Panc1 (cell line): ENCODE measurements at regions not wholly inside any gene's neighbourhood (a gene's known extent, or its start where the extent isn't known, plus 50 kb on each side); places are given as distances from the start of the nearest gene placed in this dataset.

Experiments used
- ATAC-seq: fragments of 200-7000 bp; cut with Tn5 transposase; 2 replicates; pipeline ENCODE4 v1.9.1; 2020; ENCODE audit warnings: mild to moderate bottlenecking, moderate library complexity
- BruUV-seq: library from RNA; stranded (reverse); fragments of 400-500 nt; replicated peaks from 2 replicates; lab custom pipeline; 2021; lab: Mats Ljungman, UMichigan
- CTCF ChIA-PET: fragments of 300-600 bp; sonication (Branson Sonifier 250); formaldehyde crosslinking; loops from one replicate; lab custom pipeline; 2022; ENCODE audit warnings: antibody characterized with exemption; lab: Charles Lee
- POLR2A ChIA-PET: fragments of 300-600 bp; sonication (Branson Sonifier 250); formaldehyde crosslinking; loops from one replicate; lab custom pipeline; 2022; ENCODE audit warnings: antibody characterized with exemption; lab: Charles Lee
- DNase-seq: peaks from one replicate; pipeline ENCODE4 v3.0.0-alpha.2; 2010; ENCODE audit warnings: low read depth, low spot score
- H3K27ac ChIP-seq: 2 replicates; pipeline ENCODE4 v1.5.1; 2011; ENCODE audit warnings: mild to moderate bottlenecking, low read length, inconsistent platforms
- H3K27me3 ChIP-seq: fragments of 200-500 bp; sonication (Bioruptor generic); 2 replicates; pipeline ENCODE4 v1.6.0; 2014; ENCODE audit warnings: low read length, inconsistent platforms; ENCODE audit not compliant: control insufficient read depth, insufficient read depth
- H3K36me3 ChIP-seq: fragments of 200-500 bp; sonication (Bioruptor generic); 2 replicates; pipeline ENCODE4 v1.5.1; 2014; ENCODE audit warnings: inconsistent platforms, mild to moderate bottlenecking, low read length, moderate library complexity; ENCODE audit not compliant: control insufficient read depth, insufficient read depth
- H3K4me1 ChIP-seq: 2 replicates; pipeline ENCODE4 v1.5.1; 2011; ENCODE audit warnings: inconsistent platforms, mild to moderate bottlenecking, low read length, moderate library complexity; ENCODE audit not compliant: control insufficient read depth, insufficient read depth
- H3K4me3 ChIP-seq, 2 experiments: 2 replicates each; pipeline ENCODE4 v1.5.1; 2011 to 2012; ENCODE audit warnings: low read depth in 2 of 2, low read length in 2 of 2, mild to moderate bottlenecking in 2 of 2, inconsistent platforms in 1 of 2, moderate library complexity in 1 of 2
- H3K9me3 ChIP-seq: fragments of 200-500 bp; sonication (Bioruptor generic); 2 replicates; pipeline ENCODE4 v1.5.1; 2014; ENCODE audit warnings: low read depth, mild to moderate bottlenecking, inconsistent platforms, low read length, moderate library complexity; ENCODE audit not compliant: control insufficient read depth, insufficient read depth
- CTCF ChIP-seq: fragments of 450-650 bp; IDR thresholded peaks from 2 replicates; pipeline ENCODE4 v1.5.1; 2017; ENCODE audit warnings: mild to moderate bottlenecking
- POLR2AphosphoS5 ChIP-seq: IDR thresholded peaks from 2 replicates; pipeline ENCODE4 v1.6.1; 2012; ENCODE audit warnings: mild to moderate bottlenecking, low read depth, low read length, moderate library complexity
- REST ChIP-seq, 2 experiments: IDR thresholded peaks; 2 replicates each; pipeline ENCODE4 v1.6.1; 2011 to 2012; ENCODE audit warnings: low read depth in 2 of 2, control low read depth in 1 of 2, low read length in 1 of 2, mild to moderate bottlenecking in 1 of 2, moderate library complexity in 1 of 2; ENCODE audit not compliant: insufficient read depth in 1 of 2
- SIN3A ChIP-seq: IDR thresholded peaks from 2 replicates; pipeline ENCODE4 v1.6.1; 2012; ENCODE audit warnings: low read depth, mild to moderate bottlenecking, low read length, moderate library complexity, borderline replicate concordance; ENCODE audit not compliant: insufficient read depth
- TCF7L2 ChIP-seq: IDR thresholded peaks from 2 replicates; pipeline ENCODE4 v1.6.1; 2011; ENCODE audit warnings: mild to moderate bottlenecking, low read depth, low read length, inconsistent platforms
- in situ Hi-C: cut with HindIII; loops from 2 replicates; pipeline ENCODE4 v1.10.0; 2016; ENCODE audit warnings: low sequenced_read_pairs, low pct_unique_long_range_greater_than_20kb
- intact Hi-C: fragments of 100-400 bp; cut with micrococcal nuclease; formaldehyde crosslinking; loops from one replicate; pipeline ENCODE4 v1.10.0; 2022; ENCODE audit not compliant: unreplicated experiment

GRCh38 chr5:6088706-6089105, 289.6 kb downstream of the MED10 start:
- DNase-seq (no peak), ATAC-seq (no peak)
- BruUV-seq, result no TSS peak
- no peak overlapping the region for H3K4me3 ChIP-seq
- intact Hi-C loops, result no loop called here
- no peaks in the 10 kb centered on the region for H3K4me1 ChIP-seq
- ChIA-PET POLR2A (no interaction called here), CTCF (no interaction called here)
- H3K36me3 ChIP-seq, result no peaks in the 10 kb centered on the region
- H3K27ac ChIP-seq, result no peak overlapping the region
- H3K27me3 ChIP-seq, result no peaks in the 10 kb centered on the region; the same call in 1 of the 2 replicates
- in situ Hi-C loops, result no loop called here
- H3K9me3 ChIP-seq, result no peaks in the 10 kb centered on the region
- TF ChIP-seq REST (IDR thresholded peaks at IDR 0.05; ENCODE audit: insufficient read depth in 1 of 2, low read depth in 2 of 2, low read length in 1 of 2) (no peak), CTCF (no peak), SIN3A (no peak), TCF7L2 (no peak), POLR2AphosphoS5 (no peak)

GRCh38 chr5:6087576-6087975, 290.8 kb downstream of the MED10 start:
- intact Hi-C loops, result no loop called here
- Histone ChIP-seq H3K4me3 (no peak overlapping the region), H3K9me3 (no peaks in the 10 kb centered on the region), H3K27me3 (no peaks in the 10 kb centered on the region; the same call in 1 of the 2 replicates), H3K36me3 (no peaks in the 10 kb centered on the region), H3K4me1 (no peaks in the 10 kb centered on the region), H3K27ac (no peak overlapping the region)
- in situ Hi-C loops, result no loop called here
- POLR2A ChIA-PET, result interaction anchor here (0.6 kb wide), 1 partner anchor 201 kb away, joined by 3 read pairs; no protein-coding TSS in a partner anchor
- CTCF ChIA-PET, result no interaction called here
- TF ChIP-seq SIN3A, result no peak
- TF ChIP-seq POLR2AphosphoS5, result no peak
- no peak for TF ChIP-seq CTCF
- TF ChIP-seq TCF7L2, result no peak
- TF ChIP-seq REST (IDR thresholded peaks at IDR 0.05; ENCODE audit: insufficient read depth in 1 of 2, low read depth in 2 of 2, low read length in 1 of 2), result no peak
- ATAC-seq (no peak), DNase-seq (no peak)
- BruUV-seq, result no TSS peak
